ENCODE measurements at regions not wholly inside any gene's neighbourhood (a gene's known extent, or its start where the extent isn't known, plus 50 kb on each side); places are given as distances from the start of the nearest gene placed in this dataset.

DNA sequence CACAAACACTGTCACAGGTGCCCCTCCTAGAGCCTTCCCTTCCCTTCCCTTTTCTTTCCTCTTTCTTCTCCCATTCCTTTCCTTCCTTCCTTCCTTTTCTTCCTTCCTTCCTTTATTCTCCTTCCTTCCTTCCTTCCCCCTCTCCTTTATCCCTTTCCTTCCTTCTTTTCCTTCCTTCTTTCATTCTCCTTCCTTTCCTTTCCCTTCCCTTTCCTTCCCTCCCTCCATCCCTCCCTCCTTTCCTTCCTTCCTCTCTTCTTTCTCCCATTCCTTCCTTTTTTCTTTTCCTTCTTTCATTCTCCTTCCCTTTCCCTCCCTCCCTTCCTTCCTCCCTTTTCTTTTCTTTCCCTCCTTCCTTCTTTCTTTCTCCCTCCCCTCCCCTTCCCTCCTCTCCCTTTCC, 170.0 kb downstream of the ENGASE start:
- no peak for DNase-seq (ENCODE audit: low read depth)

DNA sequence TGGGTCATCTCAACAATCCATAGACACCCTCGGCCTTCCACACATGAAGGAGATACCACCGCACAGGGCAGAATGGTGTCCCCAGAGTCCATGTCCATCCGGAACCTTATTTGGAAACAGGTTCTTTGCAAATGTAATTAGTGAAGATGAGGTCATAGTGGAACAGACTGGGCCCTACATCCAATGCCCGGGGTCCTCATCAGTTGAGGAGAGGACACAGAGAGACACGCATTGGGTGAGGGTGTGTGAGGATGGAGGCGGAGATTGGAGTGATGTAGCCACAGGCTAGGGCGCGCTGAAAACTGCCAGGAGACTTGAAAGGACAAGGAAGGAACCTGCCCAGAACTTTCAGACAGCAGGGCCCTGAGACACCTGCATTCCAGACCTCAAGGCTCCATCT, 169.4 kb downstream of the ENGASE start:
- DNase-seq (ENCODE audit: low read depth): no peak

- no peak for DNase-seq (ENCODE audit: low read depth)
These were observed 169.0 kb downstream of the ENGASE start for GRCh38 chr17:79243603-79243990.

- no peak for DNase-seq (ENCODE audit: low read depth)
These were observed 168.4 kb downstream of the ENGASE start for GRCh38 chr17:79242873-79243602.

DNA sequence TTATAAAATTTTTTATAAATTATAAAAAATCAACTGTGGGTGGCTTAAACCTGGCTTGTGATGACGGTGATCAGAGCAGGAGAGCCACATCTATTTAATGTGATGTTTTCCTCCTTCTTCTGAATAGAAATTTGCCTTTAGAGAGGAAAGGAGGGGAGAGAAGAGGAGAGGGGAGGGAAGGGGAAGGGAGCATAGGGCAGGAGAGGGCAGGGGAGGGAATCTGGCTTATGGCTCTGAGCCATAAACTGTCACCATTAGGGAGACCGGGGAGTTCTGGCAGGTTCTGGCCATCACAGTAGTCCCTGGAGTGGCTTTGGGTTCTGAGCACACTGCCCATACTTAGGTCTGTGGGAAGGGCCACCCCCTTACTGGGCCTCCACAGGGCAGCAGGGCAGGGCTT, 167.8 kb downstream of the ENGASE start:
- DNase-seq (ENCODE audit: low read depth): no peak

GRCh38 chr17:79241616-79242015, 167.0 kb downstream of the ENGASE start:
- DNase-seq (ENCODE audit: low read depth): no peak

DNA sequence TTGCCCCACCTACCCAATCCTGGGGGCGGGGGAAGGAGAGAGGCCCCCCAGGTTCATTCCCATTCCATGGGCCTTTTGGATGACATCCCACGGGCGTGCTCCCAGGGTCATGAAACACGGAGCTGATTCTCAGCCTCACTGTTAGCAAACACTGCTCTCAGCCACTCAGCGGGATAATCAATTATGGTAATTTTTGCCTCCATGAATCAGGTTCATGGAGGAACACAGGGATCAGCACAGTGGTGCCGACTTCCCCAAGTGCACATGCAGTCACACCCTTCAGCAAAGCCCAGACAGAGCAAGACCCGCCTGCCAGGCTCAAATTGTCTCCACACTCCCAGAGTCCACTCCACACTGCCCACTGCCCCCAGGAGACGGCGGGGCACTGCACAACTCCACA, 164.6 kb downstream of the ENGASE start:
- DNase-seq (ENCODE audit: low read depth): no peak

GRCh38 chr17:79237448-79238053, 162.9 kb downstream of the ENGASE start:
- DNase-seq (ENCODE audit: low read depth): no peak

GRCh38 chr17:79235808-79236207, 161.2 kb downstream of the ENGASE start:
- DNase-seq (ENCODE audit: low read depth): no peak

- no peak for DNase-seq (ENCODE audit: low read depth)
These were observed 159.4 kb downstream of the ENGASE start for GRCh38 chr17:79233916-79234551.

GRCh38 chr17:79232957-79233356, 158.3 kb downstream of the ENGASE start:
- DNase-seq (ENCODE audit: low read depth): no peak

DNA sequence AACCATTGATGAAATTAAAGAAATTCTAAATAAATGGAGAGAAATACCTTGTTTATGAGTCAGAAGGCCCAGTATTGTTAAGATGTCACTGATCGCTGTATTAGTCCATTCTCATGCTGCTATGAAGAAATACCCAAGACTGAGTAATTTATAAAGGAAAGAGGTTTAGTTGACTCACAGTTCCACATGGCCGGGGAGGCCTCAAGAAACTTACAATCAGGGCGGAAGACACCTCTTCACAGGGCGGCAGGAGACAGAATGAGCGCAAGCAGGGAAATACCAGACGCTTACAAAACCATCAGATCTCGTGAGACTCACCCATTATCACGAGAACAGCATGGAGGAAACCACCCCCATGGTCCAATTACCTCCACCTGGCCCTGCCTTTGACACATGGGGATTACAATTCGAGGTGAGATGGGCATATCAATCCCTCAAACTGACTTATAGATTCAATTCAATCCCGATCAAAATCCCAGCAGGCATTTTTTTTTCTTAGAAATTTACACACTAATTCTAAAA, 157.2 kb downstream of the ENGASE start:
- peak; percentile 4 for DNase-seq (ENCODE audit: low read depth)

GRCh38 chr17:79230576-79230975, 156.0 kb downstream of the ENGASE start:
- DNase-seq (ENCODE audit: low read depth): no peak

DNA sequence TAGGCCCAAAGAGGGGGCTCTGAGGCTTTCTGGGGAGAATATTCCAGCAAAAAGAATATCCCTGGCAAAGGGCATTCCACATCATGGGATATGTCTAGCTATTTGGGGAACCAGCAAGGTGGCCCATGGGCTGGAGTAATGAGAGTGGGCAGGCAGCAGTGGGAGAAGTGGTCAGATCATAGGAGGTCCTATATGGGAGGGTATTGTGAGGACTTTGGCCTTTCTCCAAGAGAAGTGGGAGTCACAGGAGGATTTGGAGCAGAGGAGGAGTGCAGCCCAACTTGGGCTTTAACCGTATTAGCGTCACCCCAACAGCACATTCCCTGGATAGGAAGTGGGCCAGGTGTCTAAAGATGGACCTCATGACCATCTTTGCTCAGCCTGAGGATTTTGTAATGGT, 151.4 kb downstream of the ENGASE start:
- DNase-seq (ENCODE audit: low read depth): no peak

- no peak for DNase-seq (ENCODE audit: low read depth)
These were observed 150.3 kb downstream of the ENGASE start for GRCh38 chr17:79224903-79225302.

DNA sequence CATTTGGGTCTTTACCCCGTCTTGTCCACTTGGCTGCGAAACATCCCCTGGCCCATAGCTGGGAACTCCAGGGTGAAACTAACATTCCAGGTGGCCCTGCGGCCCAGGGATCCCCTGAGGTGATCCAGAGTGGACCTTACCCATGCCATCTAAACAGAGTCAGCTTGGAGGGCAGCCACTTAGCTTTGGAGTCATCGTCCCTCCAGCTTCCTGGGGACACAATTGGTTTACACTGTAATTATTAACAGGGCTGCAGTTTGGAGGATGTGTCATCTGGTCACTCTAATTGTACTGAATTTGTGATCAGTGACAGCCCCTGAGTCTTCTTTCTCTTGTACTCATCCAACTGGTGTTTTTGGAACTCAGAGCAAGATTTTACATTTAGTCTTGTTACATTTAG, 149.9 kb downstream of the ENGASE start:
- no peak for DNase-seq (ENCODE audit: low read depth)

GRCh38 chr17:79223953-79224352, 149.3 kb downstream of the ENGASE start:
- no peak for DNase-seq (ENCODE audit: low read depth)

DNA sequence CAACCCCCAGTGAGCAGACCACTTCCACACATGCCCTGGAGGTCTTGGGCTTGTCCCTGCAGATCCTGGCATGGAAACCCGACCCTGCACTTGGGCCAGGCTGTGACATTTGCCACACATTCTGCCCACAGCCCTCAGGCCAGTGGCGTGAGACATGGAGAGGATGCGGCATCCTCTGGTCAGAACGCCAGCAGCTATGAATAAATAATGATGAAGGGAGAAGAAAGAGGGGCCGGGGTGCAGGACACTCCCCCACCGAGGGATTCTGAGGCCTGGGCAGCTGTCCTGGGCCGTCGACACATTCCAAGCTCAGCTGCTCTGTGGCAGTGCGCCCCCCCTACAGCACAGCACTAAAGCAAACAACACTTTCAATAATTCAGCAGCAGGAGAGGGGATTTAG, 148.8 kb downstream of the ENGASE start:
- no peak for DNase-seq (ENCODE audit: low read depth)

DNA sequence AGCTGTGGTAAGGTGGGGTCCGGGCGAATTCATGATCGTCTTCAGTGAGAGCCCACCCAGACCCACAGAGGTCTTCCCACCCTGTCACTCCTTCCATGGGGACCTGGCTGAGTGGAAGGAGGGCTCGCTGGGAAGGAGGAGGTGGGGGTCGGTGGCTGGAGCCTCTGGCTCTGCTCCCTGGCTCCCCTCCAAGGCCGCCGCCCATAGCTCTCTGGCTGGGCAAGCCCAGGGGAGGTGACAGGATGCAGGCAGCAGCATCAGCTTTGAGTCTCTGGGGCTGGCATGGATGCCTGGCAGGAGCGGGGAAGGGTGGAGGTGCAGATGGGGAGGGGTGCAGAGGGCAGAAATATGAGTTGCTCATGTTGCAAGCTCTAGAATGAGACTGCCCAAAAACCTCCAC, 147.0 kb downstream of the ENGASE start:
- no peak for DNase-seq (ENCODE audit: low read depth)

GRCh38 chr17:79220713-79221291, 146.2 kb downstream of the ENGASE start:
- peak; percentile 5 for DNase-seq (ENCODE audit: low read depth)

DNA sequence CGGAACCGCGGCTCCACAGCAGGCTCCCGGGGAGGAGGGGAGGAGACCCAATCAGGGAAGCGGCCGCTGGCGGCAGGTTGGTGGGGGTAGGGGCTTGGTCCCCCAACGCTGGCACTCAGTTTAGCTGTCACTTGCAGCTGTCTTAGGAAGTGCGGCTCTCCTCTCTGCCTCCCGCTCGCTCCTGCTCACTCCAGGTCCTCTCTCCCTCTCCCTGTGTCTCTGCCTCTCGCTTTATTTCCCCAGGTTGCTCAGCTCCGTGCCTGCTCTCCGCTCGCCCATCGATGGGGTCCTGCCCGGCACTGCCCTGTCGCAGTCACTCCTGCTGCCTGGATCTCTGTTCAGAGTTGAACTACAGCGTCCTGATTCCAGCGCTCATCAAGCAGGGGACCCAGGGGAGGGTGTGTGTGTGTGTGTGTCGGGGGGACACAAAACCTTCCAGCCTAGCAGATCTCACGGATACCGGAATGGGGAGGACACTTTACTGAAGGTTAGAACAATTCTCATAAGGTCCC, 145.6 kb downstream of the ENGASE start:
- DNase-seq (ENCODE audit: low read depth): no peak

DNA sequence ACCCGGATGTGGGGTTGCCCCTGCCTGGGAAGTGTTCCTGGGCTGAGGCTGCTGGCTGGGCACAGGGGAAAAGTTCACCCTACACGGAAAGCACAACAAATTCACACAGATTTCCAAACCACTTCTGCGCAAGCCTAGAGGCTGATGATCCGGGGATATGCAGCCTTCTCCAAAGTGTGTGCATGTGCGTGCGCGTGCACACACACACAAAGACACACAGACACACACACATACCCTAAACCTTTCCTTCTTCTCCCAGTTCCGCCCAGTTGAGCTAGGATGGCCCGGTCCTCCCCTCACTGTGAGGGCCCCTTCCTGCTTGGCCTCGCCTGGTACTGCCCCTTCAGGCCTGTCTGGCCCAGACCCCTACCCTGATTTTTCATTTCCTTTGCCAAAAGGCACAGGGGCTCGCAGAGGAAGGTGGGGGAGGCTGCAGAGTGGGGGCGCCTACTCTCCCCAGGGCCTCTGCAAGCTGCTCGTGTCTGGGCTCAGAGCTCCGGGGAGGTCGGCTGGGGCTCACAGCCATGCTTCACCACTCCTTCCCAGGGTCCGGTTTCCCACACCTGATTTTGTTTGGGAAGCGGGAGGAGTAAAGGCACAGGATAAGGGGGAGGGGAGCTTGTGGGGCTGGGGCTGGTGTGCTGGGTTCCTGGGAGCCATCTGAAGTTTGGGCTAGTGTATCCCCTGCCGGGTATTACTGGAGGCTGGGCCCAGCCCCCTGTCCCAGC, 144.7 kb downstream of the ENGASE start:
- no peak for DNase-seq (ENCODE audit: low read depth)
